NCI-H1417 (cell line): ENCODE measurements at regions not wholly inside any gene's neighbourhood (a gene's known extent, or its start where the extent isn't known, plus 50 kb on each side); places are given as distances from the start of the nearest gene placed in this dataset.
A peak's percentile ranks its signal among the peaks of the same experiment; 100 is the strongest.

Experiments
- DNase-seq, 3 experiments: peaks; one replicate each; lab custom pipeline; 2025; lab: John Stamatoyannopoulos, UW

DNA sequence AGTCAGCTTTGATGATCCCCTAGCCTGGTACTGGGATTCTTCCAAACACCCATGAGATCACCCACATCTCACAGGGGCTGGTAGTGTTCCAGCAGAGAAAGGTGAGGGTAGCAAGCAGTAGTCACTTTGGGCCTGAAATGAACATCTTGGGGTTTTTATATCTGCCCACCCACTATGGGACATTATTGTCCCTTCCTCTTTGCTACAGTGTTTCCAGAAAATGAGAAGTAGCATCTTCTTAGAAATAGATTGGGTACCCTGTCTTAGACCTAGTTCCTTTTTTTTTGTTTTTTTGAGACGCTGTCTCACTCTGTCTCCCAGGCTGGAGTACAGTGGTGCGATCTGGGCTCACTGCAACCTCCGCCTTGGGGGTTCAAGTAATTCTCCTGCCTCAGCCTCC is 249.2 kb upstream of the ANKRD55 start:
- DNase-seq, result no peak

- DNase-seq, result peak; percentile 20 to 48 (median 22)
Measured at GRCh38 chr5:56481428-56482357, 248.6 kb upstream of the ANKRD55 start.

- DNase-seq, result peak in 2 of 3 experiments; percentile 15 to 19
Measured at GRCh38 chr5:56480705-56481427, 247.7 kb upstream of the ANKRD55 start.

- no peak for DNase-seq
Measured at GRCh38 chr5:56480078-56480704, 247.1 kb upstream of the ANKRD55 start.

DNA sequence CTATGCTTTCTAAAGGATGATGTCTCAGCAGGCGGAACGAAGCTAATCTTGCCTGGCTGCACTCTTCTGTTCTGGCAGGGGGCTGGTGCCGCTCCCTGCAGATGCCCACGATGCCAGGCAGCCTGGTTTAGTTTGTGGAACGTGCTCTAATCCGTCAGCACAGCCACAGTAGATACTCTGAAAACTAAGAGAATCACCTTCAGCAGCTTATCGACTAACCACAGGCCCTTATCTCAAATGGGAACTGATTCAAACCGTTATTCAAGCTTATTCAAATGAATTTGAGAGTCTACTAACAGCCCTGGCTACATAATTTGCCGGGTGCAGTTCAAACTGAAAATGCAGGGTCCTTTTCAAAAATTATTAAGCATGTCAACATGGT is 246.6 kb upstream of the ANKRD55 start:
- DNase-seq, result no peak

- no peak for DNase-seq
Measured at GRCh38 chr5:56479126-56479525, 246.0 kb upstream of the ANKRD55 start.

DNA sequence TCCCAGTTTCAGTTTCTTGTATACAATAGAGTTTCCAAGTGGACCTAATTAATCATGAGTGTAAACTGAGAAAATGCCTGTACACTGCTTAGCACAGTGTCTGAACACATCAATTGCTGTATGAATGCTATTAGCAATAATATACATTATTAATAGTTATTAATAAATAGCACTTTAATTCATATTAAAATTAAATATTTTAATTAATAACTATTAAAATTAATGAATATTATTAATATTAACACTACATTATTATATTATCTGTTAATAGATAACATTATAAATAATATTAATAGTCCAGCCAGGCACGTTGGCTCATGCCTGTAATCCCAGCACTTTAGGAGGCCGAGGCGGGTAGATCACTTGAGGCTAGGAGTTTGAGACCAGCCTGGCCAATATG is 244.9 kb upstream of the ANKRD55 start:
- no peak for DNase-seq

GRCh38 chr5:56476487-56476856 is 243.3 kb upstream of the ANKRD55 start:
- DNase-seq, result no peak

- no peak for DNase-seq
Measured at GRCh38 chr5:56475689-56476486, 242.8 kb upstream of the ANKRD55 start.

GRCh38 chr5:56471707-56472106 is 238.6 kb upstream of the ANKRD55 start:
- no peak for DNase-seq

DNA sequence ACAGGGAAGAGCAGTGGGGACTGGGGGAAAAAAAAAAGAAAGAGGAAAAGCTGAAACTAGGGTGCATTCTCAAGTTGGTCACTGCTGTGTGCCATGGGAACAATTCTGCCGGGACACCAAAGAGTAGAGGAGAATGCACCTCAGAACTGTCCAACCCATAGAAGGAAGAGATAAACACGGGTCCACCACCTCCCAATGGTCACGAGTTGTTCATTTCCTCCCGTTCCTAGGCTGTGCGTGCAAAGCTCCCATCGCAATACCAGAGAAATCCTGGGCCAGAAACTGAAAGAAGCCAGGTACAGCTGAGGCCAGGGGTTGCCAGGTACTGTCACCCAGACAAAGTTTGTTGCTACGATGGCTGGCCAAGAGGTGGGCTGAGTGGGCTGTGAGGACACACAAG is 236.9 kb upstream of the ANKRD55 start:
- no peak for DNase-seq

DNA sequence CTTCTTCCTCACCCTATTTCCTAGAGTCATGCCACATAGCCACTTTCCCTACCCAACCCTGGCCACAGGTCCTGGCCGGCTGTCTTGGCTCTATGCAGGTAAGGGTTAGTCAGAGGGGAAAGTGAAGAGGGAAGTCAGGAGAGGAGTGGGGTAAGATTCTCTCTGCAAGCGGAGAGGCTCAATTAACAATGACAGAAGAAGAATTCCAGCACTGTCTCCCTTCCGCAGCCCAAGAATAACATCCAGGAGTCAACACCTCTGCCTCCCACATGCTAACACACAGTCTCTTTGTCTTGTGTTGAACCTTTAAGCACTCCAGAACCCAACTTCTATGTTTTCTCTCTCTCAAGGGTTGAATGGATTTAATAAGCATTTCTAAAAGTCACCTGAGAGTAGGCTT is 235.1 kb upstream of the ANKRD55 start:
- DNase-seq, result no peak

- DNase-seq, result no peak
Measured at GRCh38 chr5:56467176-56467717, 234.1 kb upstream of the ANKRD55 start.

GRCh38 chr5:56466136-56466816 is 233.1 kb upstream of the ANKRD55 start:
- DNase-seq, result no peak

DNA sequence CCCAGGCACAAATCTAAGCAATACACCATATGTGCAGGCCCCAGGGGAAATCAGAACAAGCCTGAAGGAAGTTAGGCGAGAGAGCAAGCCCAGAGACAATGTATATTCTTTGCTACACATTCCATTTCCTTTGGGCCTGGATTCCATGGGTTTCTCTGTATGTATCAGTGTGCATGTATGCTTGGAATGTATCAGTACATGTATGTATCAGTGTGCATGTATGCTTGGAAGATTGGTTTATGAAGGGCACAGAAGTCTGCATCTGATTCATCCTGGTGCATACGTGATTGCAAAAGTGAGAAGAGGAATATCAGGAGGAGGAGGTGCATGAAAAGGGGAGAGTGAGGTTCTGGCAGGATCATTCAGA is 232.6 kb upstream of the ANKRD55 start:
- no peak for DNase-seq

GRCh38 chr5:56464935-56465768 is 232.0 kb upstream of the ANKRD55 start:
- no peak for DNase-seq

DNA sequence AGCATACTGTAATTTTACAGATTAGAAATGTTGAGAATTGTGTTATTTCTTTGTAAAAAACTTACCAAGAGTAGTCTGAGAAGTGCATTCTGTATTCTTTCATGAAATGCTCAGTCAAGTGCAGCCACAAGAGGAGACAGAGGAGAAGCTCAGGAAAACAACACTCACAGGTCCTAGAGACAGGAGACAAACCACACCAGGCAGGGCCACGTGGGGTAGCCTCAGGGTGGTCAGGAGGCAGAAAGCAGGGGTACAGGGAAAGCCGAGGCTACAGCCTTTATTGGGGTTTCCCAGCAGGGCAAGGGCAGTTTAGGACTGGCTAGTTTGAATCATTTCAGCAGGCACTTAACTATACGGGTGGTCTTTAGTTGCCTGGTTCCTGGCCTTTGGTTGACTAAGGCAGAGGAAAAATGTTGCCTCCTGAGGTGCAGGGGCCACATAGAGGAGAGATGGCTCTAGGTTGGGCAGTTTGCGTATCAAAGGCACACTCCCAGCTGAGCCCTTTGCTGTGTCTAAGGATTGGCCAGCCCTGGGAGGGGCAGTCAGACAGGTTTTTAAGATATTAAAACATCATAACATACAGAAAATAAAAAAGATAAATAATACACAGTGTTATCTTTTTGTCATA is 230.9 kb upstream of the ANKRD55 start:
- DNase-seq, result no peak

DNA sequence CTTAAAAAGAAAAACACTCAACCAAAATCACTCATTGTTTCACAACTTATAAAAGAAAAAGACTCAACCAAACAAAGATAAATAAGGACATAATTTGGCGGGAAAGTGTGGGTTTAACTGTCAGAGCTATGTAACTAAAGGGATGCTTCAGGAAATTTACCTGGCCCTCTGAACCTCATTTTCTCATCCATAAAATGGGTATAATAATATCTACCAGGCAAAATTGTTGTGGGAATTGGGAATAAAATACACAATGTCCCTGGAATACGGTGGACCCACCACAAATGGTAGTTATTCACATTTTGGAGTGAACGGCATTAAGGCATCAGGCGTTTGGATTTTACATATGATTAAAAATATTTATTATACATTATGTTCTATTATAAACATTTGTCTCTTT is 228.5 kb upstream of the ANKRD55 start:
- DNase-seq, result no peak

- DNase-seq, result no peak
Measured at GRCh38 chr5:56460681-56461191, 227.6 kb upstream of the ANKRD55 start.

- DNase-seq, result no peak
Measured at GRCh38 chr5:56460195-56460546, 227.0 kb upstream of the ANKRD55 start.
